GM19043 (cell line): ENCODE measurements at regions not wholly inside any gene's neighbourhood (a gene's known extent, or its start where the extent isn't known, plus 50 kb on each side); places are given as distances from the start of the nearest gene placed in this dataset.
"Not testable (repeated sequence)": the region's sequence is repeated elsewhere in the genome, so short reads cannot be mapped to it uniquely, and the experiment has no call there.

Experiments used
- ATAC-seq: cut with Tn5 transposase; IDR thresholded peaks from one replicate; pipeline ENCODE4 v1.9.1; 2021; ENCODE audit warnings: low read depth; ENCODE audit not compliant: unreplicated experiment

- ATAC-seq = no peak
Measured at GRCh38 chr18:54433368-54433767, 75.7 kb downstream of the C18orf54 start.

GRCh38 chr18:54433857-54434256, 76.2 kb downstream of the C18orf54 start:
- no peak for ATAC-seq

GRCh38 chr18:54434453-54434852, 76.7 kb downstream of the C18orf54 start:
- no peak for ATAC-seq

GRCh38 chr18:54436501-54436900, 78.8 kb downstream of the C18orf54 start:
- ATAC-seq = no peak

GRCh38 chr18:54440292-54440691, 82.6 kb downstream of the C18orf54 start:
- no peak for ATAC-seq

- peak; percentile 58 for ATAC-seq
Measured at GRCh38 chr18:54444319-54444914, 86.7 kb downstream of the C18orf54 start.

- ATAC-seq = no peak
Measured at GRCh38 chr18:54453996-54454395, 96.3 kb downstream of the C18orf54 start.

- no peak for ATAC-seq
Measured at GRCh38 chr18:54465502-54465901, 107.8 kb downstream of the C18orf54 start.

- ATAC-seq = no peak
Measured at GRCh38 chr18:54466248-54467005, 108.7 kb downstream of the C18orf54 start.

GRCh38 chr18:54479365-54479764, 111.7 kb upstream of the DYNAP start:
- ATAC-seq = no peak

GRCh38 chr18:54480616-54481015, 110.4 kb upstream of the DYNAP start:
- no peak for ATAC-seq

GRCh38 chr18:54502451-54502850, 88.6 kb upstream of the DYNAP start:
- ATAC-seq = not testable (repeated sequence)

GRCh38 chr18:54503131-54503894, 87.7 kb upstream of the DYNAP start:
- no peak for ATAC-seq

GRCh38 chr18:54506516-54507261, 84.4 kb upstream of the DYNAP start:
- no peak for ATAC-seq

- ATAC-seq = no peak
Measured at GRCh38 chr18:54509793-54510192, 81.3 kb upstream of the DYNAP start.

GRCh38 chr18:54515149-54515548, 75.9 kb upstream of the DYNAP start:
- ATAC-seq = no peak

GRCh38 chr18:54517521-54517920, 73.5 kb upstream of the DYNAP start:
- ATAC-seq = no peak

GRCh38 chr18:54521846-54522245, 69.2 kb upstream of the DYNAP start:
- ATAC-seq = no peak

- no peak for ATAC-seq
Measured at GRCh38 chr18:54528942-54529376, 62.1 kb upstream of the DYNAP start.

- ATAC-seq = no peak
Measured at GRCh38 chr18:54529444-54529843, 61.6 kb upstream of the DYNAP start.

- ATAC-seq = no peak
Measured at GRCh38 chr18:54530285-54530684, 60.8 kb upstream of the DYNAP start.
